Panc1 (cell line): ENCODE measurements at regions not wholly inside any gene's neighbourhood (a gene's known extent, or its start where the extent isn't known, plus 50 kb on each side); places are given as distances from the start of the nearest gene placed in this dataset.

Source experiments
- ATAC-seq: fragments of 200-7000 bp; cut with Tn5 transposase; 2 replicates; pipeline ENCODE4 v1.9.1; 2020; ENCODE audit warnings: mild to moderate bottlenecking, moderate library complexity
- BruUV-seq: library from RNA; stranded (reverse); fragments of 400-500 nt; replicated peaks from 2 replicates; lab custom pipeline; 2021; lab: Mats Ljungman, UMichigan
- CTCF ChIA-PET: fragments of 300-600 bp; sonication (Branson Sonifier 250); formaldehyde crosslinking; loops from one replicate; lab custom pipeline; 2022; ENCODE audit warnings: antibody characterized with exemption; lab: Charles Lee
- POLR2A ChIA-PET: fragments of 300-600 bp; sonication (Branson Sonifier 250); formaldehyde crosslinking; loops from one replicate; lab custom pipeline; 2022; ENCODE audit warnings: antibody characterized with exemption; lab: Charles Lee
- DNase-seq: peaks from one replicate; pipeline ENCODE4 v3.0.0-alpha.2; 2010; ENCODE audit warnings: low read depth, low spot score
- H3K27ac ChIP-seq: 2 replicates; pipeline ENCODE4 v1.5.1; 2011; ENCODE audit warnings: mild to moderate bottlenecking, low read length, inconsistent platforms
- H3K27me3 ChIP-seq: fragments of 200-500 bp; sonication (Bioruptor generic); 2 replicates; pipeline ENCODE4 v1.6.0; 2014; ENCODE audit warnings: low read length, inconsistent platforms; ENCODE audit not compliant: control insufficient read depth, insufficient read depth
- H3K36me3 ChIP-seq: fragments of 200-500 bp; sonication (Bioruptor generic); 2 replicates; pipeline ENCODE4 v1.5.1; 2014; ENCODE audit warnings: inconsistent platforms, mild to moderate bottlenecking, low read length, moderate library complexity; ENCODE audit not compliant: control insufficient read depth, insufficient read depth
- H3K4me1 ChIP-seq: 2 replicates; pipeline ENCODE4 v1.5.1; 2011; ENCODE audit warnings: inconsistent platforms, mild to moderate bottlenecking, low read length, moderate library complexity; ENCODE audit not compliant: control insufficient read depth, insufficient read depth
- H3K4me3 ChIP-seq, 2 experiments: 2 replicates each; pipeline ENCODE4 v1.5.1; 2011 to 2012; ENCODE audit warnings: low read depth in 2 of 2, low read length in 2 of 2, mild to moderate bottlenecking in 2 of 2, inconsistent platforms in 1 of 2, moderate library complexity in 1 of 2
- H3K9me3 ChIP-seq: fragments of 200-500 bp; sonication (Bioruptor generic); 2 replicates; pipeline ENCODE4 v1.5.1; 2014; ENCODE audit warnings: low read depth, mild to moderate bottlenecking, inconsistent platforms, low read length, moderate library complexity; ENCODE audit not compliant: control insufficient read depth, insufficient read depth
- POLR2AphosphoS5 ChIP-seq: IDR thresholded peaks from 2 replicates; pipeline ENCODE4 v1.6.1; 2012; ENCODE audit warnings: mild to moderate bottlenecking, low read depth, low read length, moderate library complexity
- SIN3A ChIP-seq: IDR thresholded peaks from 2 replicates; pipeline ENCODE4 v1.6.1; 2012; ENCODE audit warnings: low read depth, mild to moderate bottlenecking, low read length, moderate library complexity, borderline replicate concordance; ENCODE audit not compliant: insufficient read depth
- TCF7L2 ChIP-seq: IDR thresholded peaks from 2 replicates; pipeline ENCODE4 v1.6.1; 2011; ENCODE audit warnings: mild to moderate bottlenecking, low read depth, low read length, inconsistent platforms
- in situ Hi-C: cut with HindIII; loops from 2 replicates; pipeline ENCODE4 v1.10.0; 2016; ENCODE audit warnings: low sequenced_read_pairs, low pct_unique_long_range_greater_than_20kb
- intact Hi-C: fragments of 100-400 bp; cut with micrococcal nuclease; formaldehyde crosslinking; loops from one replicate; pipeline ENCODE4 v1.10.0; 2022; ENCODE audit not compliant: unreplicated experiment
- TF ChIP-seq, protein P1 (sequence below), 2 experiments: IDR thresholded peaks; 2 replicates each; pipeline ENCODE4 v1.6.1; 2011 to 2012; ENCODE audit warnings: low read depth in 2 of 2, control low read depth in 1 of 2, low read length in 1 of 2, mild to moderate bottlenecking in 1 of 2, moderate library complexity in 1 of 2; ENCODE audit not compliant: insufficient read depth in 1 of 2
- TF ChIP-seq, protein P2 (sequence below): fragments of 450-650 bp; IDR thresholded peaks from 2 replicates; pipeline ENCODE4 v1.5.1; 2017; ENCODE audit warnings: mild to moderate bottlenecking

GRCh38 chr13:31864307-31864706, 125.0 kb downstream of the RXFP2 start:
- POLR2A ChIA-PET: no interaction called here
- DNase-seq: no peak
- no peak for TF ChIP-seq SIN3A
- TF ChIP-seq, protein P1, sequence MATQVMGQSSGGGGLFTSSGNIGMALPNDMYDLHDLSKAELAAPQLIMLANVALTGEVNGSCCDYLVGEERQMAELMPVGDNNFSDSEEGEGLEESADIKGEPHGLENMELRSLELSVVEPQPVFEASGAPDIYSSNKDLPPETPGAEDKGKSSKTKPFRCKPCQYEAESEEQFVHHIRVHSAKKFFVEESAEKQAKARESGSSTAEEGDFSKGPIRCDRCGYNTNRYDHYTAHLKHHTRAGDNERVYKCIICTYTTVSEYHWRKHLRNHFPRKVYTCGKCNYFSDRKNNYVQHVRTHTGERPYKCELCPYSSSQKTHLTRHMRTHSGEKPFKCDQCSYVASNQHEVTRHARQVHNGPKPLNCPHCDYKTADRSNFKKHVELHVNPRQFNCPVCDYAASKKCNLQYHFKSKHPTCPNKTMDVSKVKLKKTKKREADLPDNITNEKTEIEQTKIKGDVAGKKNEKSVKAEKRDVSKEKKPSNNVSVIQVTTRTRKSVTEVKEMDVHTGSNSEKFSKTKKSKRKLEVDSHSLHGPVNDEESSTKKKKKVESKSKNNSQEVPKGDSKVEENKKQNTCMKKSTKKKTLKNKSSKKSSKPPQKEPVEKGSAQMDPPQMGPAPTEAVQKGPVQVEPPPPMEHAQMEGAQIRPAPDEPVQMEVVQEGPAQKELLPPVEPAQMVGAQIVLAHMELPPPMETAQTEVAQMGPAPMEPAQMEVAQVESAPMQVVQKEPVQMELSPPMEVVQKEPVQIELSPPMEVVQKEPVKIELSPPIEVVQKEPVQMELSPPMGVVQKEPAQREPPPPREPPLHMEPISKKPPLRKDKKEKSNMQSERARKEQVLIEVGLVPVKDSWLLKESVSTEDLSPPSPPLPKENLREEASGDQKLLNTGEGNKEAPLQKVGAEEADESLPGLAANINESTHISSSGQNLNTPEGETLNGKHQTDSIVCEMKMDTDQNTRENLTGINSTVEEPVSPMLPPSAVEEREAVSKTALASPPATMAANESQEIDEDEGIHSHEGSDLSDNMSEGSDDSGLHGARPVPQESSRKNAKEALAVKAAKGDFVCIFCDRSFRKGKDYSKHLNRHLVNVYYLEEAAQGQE (IDR thresholded peaks at IDR 0.05; ENCODE audit: insufficient read depth in 1 of 2, low read depth in 2 of 2, low read length in 1 of 2): no peak
- no peak for TF ChIP-seq TCF7L2
- TF ChIP-seq, protein P2, sequence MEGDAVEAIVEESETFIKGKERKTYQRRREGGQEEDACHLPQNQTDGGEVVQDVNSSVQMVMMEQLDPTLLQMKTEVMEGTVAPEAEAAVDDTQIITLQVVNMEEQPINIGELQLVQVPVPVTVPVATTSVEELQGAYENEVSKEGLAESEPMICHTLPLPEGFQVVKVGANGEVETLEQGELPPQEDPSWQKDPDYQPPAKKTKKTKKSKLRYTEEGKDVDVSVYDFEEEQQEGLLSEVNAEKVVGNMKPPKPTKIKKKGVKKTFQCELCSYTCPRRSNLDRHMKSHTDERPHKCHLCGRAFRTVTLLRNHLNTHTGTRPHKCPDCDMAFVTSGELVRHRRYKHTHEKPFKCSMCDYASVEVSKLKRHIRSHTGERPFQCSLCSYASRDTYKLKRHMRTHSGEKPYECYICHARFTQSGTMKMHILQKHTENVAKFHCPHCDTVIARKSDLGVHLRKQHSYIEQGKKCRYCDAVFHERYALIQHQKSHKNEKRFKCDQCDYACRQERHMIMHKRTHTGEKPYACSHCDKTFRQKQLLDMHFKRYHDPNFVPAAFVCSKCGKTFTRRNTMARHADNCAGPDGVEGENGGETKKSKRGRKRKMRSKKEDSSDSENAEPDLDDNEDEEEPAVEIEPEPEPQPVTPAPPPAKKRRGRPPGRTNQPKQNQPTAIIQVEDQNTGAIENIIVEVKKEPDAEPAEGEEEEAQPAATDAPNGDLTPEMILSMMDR: no peak
- no peak for TF ChIP-seq POLR2AphosphoS5
- CTCF ChIA-PET: no interaction called here
- BruUV-seq: no TSS peak
- Histone ChIP-seq H3K27me3 (no peaks in the 10 kb centered on the region; the same call in 1 of the 2 replicates), H3K4me1 (no peaks in the 10 kb centered on the region), H3K36me3 (no peaks in the 10 kb centered on the region), H3K27ac (no peak overlapping the region), H3K9me3 (no peaks in the 10 kb centered on the region), H3K4me3 (no peak overlapping the region)
- ATAC-seq: no peak
- in situ Hi-C loops: no loop called here
- intact Hi-C loops: no loop called here

GRCh38 chr13:31866099-31866498, 126.8 kb downstream of the RXFP2 start:
- ATAC-seq: no peak
- Histone ChIP-seq H3K27ac (no peak overlapping the region), H3K36me3 (no peaks in the 10 kb centered on the region), H3K27me3 (no peaks in the 10 kb centered on the region; the same call in 1 of the 2 replicates), H3K4me1 (no peaks in the 10 kb centered on the region), H3K9me3 (no peaks in the 10 kb centered on the region), H3K4me3 (no peak overlapping the region)
- ChIA-PET CTCF (no interaction called here), POLR2A (no interaction called here)
- intact Hi-C loops (no loop called here), in situ Hi-C loops (no loop called here)
- TF ChIP-seq, protein P2: no peak
- TF ChIP-seq TCF7L2 (no peak), POLR2AphosphoS5 (no peak), SIN3A (no peak)
- TF ChIP-seq, protein P1 (IDR thresholded peaks at IDR 0.05; ENCODE audit: insufficient read depth in 1 of 2, low read depth in 2 of 2, low read length in 1 of 2): no peak
- no peak for DNase-seq
- BruUV-seq: no TSS peak
